ENCODE measurements at regions not wholly inside any gene's neighbourhood (a gene's known extent, or its start where the extent isn't known, plus 50 kb on each side); places are given as distances from the start of the nearest gene placed in this dataset.

DNA sequence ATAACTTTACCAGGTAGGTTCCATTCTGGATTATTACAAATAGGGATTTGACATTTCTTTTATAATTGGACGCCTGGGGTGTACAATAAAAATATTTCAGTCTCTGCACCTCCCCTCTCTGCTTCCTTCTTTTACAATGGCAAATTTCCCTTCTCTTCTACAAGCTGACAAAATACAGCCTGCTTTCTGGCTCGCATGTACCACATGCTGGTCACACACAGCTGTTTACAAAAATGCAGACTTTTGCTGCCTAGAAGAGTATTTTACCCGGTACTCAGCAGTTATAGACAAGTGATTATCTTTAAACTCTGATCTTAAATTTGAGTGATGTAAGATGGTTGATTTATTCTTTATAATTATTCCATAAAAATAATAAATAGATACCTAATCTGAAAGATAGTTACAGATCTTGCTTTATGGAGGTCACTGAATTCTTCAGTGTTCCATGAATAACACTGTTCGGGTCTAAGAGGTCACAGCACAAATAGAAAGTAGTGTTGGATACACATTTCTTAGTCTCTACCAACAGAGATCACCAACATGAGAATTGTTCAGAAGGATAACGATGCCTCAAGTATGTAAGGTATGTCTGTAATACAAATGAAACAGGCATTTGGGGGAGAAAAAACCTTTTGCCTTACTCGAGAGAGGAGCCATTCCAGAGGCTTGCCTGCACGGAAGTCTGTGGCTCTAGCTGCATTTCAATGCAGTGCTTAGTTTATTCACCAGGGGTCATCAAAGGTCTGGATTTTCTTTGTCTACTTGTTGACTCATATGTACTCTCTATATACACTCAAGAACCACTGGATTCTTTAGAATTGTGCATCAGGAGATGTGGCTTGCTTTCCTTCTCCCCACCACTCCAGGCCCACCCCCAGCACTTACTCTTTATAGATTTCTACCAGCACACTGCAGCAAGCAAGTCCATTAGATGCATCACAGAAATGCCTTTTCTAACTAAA, 206.6 kb upstream of the RFX3 start:
- peak; percentile 37 for DNase-seq

DNA sequence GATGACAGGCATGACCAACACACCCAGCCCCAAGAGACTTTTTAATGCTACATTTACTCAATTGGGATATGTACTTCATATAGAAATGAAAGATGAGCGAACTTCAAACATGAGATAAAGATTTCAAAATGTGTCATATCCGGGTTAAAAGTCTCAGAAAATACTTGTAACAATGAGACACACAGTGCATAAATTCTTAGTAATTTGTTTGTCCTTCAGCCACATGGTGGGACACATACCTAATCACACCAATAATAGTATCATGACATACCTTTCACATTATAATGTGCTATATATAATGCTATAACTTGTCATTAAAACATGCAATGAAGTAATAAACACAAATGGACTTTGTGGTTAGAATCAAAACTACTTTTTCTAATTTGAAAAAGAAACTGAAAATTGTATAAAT, 204.7 kb upstream of the RFX3 start:
- no peak for DNase-seq

DNA sequence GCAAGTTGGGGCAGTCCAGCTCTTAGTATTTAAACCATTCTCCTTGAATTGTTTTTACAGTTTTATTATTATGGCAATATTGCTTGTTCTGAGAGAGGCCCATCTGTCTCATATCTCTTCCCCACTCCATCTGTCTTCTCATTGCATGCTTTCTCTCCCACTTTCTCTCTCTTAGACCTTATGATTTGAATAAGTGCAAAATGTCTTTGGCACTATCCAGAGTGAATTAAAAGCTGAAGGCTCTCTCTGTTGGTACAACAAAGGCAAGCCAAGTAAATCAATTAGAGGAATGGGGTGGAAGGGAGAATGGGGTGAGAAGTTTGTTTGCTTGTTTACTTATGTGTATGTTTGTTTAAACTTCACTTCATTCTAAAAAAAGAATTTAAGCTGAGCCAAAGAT, 195.3 kb upstream of the RFX3 start:
- DNase-seq: peak; percentile 23

DNA sequence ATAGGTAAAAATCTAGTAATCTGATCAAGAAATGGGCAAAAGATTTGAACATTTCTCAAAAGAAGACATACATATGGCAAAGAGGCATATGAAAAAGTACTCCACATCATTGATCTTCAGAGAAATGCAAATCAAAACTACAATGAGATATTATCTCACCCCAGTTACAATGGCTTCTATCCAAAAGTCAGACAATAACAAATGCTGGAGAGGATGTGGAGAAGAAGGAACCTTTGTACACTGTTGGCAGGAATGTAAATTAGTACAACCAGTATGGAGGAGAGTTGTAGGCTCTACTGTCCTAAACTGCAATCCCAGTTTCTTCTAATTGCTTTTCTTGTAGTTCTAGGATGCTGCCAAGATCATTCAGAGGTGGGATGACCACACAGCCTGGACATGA, 193.5 kb upstream of the RFX3 start:
- no peak for DNase-seq

DNA sequence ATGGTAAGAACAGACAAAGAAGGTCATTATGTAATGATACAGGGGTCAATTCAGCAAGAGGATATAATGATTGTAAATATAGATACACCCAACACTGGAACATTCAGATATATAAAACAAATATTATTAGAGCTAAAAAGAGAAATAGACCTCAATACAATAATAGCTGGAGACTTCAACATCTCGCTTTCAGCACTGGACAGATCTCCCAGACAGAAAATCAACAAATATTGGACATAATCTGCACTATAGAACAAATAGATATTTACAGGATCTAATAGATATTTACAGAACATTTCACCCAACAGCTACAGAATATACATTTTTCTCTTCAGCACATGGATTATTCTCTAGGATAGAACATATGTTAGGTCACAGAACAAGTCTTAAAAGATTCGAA, 190.6 kb upstream of the RFX3 start:
- no peak for DNase-seq

DNA sequence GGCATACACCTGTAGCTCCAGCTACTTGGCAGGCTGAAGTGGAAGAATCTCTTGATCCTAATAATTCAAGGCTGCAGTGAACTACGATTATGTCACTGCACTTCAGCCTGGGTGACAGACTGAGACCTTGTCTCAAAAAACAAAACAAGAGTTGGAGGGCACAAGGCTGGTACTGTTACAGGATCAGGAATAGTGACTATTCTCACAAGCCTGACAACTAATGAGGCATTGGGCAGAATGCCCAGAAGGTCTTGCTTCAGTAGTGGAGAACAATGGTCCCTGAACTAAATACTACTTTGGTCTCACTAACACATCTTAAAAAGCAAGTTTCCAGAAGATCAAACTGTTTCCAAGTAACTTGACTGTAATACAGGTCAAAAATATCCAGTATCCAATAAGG, 182.9 kb upstream of the RFX3 start:
- DNase-seq: peak; percentile 3

DNA sequence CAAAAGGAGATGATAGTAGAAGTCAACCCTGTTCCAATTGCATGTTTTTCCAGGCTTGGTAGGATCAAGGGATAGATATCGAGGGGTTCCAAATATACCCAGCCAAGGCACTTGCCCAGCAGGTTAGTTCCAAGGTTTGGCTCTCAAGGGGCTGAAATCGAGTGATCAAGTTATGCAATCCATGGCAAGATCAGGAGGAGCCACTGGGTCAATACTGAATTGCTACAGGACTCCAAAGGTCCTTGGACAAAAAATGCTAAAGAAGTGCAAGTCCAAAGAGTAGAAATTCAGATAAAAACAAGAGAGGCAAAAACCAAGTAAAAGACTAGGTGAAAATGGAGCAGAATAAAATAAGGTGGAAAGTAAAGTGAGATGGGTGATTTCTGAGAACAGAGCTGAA, 179.1 kb upstream of the RFX3 start:
- no peak for DNase-seq

DNA sequence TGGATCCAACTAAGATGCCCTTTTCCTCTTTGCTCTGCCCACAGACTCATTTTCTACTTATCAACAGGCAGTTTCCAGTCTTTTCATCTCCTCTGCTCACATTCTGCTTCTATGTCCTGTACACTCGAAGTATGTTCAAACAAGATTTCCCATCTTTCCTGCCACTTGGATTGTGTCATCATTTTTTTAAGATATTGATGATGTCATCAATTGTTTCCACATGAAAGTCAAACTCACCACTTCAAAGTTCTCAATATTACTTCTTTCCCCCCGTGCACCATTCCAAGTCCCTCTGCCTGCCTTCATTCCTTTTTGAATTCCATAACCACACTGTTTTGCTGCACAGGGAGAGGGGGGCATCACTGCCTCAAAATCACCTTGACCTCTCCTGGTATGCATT, 175.0 kb upstream of the RFX3 start:
- no peak for DNase-seq

DNA sequence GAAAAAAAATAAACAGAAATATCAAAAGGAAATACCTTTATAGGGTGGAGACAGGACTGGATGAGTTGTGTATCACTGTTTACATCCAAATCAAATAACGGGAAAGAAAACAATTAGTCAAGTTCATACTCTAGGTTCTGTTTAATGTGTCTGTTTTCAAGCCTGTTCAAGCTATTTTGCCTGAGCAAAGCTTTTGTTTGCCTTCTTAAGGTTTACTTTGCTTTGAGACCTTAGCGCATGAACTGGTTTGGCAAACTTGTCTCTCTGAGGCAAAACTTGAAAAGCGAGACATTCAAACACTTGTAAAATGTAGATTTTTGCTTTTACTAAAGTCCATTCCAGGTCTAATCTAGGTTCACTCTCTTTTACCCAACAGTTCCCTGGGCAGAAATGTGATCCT, 174.1 kb upstream of the RFX3 start:
- DNase-seq: no peak

DNA sequence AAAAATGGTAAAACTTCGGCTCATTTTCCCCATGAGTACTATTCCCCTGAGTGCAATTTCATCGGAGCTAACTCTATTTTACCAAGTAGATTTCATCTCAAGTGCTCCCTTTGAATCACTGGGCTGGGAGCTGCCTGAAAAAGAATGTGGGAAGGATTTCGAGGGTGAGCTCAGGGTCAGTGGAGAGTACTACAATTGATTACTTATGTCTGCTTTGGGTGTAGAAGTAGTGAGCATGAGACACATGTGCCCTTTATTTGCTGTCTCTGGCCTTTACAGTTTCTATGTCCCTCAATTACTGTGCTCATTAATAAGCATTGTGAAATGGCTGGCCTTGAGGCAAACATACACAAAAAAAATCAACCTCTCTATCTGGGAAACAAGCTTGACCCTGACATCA, 172.7 kb upstream of the RFX3 start:
- DNase-seq: peak; percentile 60

DNA sequence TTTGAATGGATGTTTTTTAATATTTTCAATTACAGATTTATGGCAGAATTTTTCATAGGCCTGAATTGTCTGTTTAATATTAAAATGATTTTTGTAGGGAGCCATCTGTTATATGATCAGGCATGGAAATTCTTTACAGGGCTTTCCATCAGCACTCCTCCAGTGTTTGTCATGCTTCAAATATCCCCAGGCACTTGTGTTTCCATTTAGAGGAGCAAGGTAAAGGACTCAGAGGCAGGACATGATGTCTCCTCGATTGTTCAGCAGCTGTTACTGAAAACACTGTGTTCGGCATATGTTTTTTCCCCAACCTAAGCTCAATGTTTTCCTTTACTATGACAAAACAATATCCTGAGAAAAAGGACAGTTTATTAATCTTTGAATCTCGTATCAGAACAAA, 172.3 kb upstream of the RFX3 start:
- peak; percentile 57 for DNase-seq

DNA sequence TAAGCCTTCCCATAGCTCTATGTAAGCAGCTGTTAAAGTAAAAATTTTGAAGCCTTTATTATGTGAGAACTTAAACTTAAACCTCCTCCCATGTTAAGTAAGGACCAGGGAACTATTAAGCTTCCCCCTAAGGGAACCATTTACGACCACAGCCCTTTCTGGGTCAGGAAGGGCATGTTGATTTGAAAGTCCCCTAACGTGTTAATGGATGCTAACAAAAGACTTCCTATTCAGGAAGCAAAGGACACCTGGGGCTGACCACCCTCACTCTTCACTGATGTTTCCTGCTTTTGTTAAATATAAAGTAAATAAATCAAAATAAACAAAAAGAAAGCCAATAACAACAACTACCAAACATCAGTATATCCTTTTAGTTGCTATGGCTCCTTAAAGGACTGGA, 170.6 kb upstream of the RFX3 start:
- peak; percentile 79 for DNase-seq

DNA sequence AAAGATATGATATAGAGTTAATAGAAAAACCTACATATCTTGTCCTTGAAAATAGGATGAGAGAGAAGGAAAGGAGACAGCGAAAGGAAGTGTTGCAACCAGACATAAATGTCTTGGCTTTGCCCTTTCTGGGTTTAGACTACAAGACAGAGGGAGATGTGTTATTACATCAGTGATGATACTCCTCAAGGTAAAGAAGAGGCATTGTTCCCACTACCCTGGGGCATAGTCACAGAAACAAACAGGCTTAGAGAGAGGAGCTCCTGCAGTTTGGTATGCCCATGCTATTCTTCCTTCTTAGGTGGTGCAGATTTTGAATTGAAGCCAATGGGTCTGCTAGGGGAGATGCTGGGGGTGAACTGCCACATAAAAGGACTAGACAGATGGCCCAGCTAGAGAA, 166.8 kb upstream of the RFX3 start:
- no peak for DNase-seq

DNA sequence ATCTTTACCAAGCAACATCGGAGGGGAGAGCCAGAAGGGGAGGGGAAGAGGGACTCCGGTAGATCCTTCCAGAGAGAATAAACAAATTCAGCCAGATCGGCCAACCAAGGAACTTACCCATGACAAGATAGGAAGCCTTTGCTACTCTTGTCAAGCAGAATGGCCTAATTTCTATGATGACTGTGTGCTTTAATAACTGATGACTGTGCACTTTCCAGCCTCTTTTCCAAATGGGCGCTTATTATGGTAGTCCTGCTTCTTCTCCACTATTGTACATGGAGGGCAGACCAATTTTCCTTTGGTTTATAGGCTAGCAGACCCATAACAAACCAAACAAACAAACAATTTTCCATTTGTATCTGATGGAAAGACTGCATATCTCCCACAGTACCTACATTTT, 163.8 kb upstream of the RFX3 start:
- DNase-seq: no peak

DNA sequence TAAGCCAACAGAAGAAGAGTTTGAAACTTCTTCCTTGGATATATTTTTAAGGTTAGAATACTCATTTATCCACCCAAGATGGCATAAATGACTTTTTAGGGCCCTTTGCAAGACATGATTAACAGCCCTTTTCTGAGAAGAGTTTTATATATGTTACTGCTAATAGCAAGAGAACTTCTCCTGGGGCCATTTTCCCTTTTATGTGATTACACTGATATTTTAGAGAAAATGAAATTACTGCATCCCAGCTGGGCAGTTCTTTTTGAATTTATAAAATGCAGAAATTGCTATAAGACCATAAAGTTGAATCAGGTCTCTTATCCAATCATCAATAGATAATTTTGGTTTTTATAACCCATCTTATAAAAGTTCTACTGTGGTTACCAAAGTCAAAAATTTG, 161.3 kb upstream of the RFX3 start:
- DNase-seq: no peak

DNA sequence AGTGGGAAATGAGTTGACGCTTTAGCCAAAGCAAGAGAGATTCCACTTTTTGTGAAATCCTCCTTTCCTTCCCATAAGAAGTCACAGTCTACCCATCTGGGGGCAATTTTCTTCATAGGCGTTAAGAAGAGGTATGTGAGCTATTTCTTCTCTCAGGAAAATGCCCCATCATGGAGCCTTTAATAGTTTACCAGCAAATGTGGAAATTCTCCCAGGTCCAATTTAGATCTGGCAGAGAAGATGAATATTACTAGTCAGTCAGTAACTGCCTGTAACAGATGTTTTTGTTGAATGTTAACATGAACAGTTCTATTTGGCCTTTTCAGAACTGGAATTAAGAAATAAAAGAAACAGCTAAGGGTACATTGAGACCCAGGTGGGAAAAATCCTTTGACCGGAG, 156.4 kb upstream of the RFX3 start:
- DNase-seq: no peak

DNA sequence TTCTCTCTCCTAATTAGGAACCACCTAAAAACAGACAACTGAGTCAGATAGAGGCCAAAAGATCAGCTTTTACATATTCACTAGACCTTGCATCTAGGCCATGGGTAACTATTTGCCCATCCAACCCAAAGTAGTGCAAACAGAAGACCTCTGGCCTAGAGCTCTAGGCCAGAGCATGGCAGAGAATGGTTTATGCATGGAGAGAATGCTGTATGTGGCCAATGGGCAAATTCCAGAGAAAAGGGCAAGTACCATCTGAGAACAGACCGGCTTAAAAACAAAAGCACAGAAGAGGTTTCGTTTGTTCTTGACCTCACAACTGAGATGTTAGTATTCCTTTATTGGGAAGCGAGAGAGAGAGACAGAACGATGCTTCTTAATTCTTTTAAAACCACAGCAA, 151.7 kb upstream of the RFX3 start:
- DNase-seq: no peak

DNA sequence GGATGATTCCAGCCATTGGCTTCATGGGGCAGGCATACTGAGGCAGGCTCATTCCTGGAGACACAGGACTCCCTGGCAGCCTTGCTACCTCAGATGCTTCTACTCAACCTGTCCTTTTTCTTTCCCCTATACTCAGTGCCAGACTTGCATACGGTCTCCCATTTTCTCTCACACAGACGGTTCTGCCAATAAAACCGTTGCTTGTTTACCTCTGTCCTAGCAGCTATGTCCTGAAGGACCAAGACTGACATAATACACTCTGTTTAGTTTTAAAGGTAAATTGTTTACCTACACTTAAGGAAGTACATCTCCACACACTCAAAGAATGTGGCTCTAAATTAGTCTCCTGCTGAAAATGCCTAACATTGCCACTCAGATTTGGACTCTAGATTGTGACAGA, 151.0 kb upstream of the RFX3 start:
- DNase-seq: no peak

DNA sequence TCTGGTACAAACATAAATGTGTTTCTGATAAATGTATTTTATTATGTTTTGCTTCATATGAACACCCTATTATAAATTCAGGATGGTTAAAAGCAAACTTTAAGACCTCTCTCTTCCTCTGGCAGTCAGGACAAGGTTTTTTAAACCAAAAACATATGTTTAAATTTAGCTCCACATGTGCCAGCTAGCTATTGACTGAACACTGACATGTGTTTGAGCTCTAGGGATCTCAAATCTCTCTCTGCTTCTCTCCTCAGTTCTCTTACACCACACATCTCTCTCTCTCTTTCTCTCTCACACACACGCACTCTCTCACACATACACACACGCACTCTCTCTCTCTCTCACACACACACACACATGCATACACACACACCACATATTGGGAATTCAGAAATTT, 150.1 kb upstream of the RFX3 start:
- no peak for DNase-seq

DNA sequence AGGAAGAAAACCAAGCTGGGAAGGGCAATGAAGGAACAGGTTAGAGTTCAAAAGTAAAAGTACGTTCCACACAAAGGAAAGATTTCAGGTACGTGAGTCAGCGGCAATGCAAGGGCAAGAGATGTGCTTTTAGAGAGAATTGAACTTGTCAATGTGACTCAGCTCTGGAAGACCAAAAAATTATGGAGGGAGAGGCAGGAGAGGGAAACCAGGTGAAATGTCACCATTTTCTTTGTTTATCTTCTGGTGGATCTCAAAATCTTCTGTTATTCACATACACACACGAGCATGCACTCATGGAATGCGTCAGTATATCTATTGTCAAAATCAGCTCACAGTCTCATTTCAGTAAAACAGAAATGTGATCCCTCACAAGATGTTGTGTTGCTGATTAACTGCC, 148.8 kb upstream of the RFX3 start:
- DNase-seq: no peak

DNA sequence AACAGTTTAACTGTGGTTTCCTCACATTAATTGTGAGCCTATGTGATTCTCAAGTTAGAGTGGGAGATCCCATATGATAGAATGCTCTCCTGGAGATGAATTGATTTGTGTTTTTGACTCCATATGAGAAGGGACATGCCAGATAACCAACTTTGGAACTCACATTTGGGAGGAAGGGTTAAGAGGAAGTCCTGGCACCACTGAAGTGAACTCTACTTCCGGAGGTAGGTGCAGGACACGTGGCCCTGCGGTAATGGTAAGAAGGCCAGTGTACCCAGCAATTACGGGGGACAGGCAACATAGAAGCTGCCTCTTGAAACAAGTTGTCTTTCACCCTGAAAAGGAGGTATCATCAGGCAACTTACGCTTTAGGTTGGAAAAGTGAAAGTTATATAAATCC, 146.6 kb upstream of the RFX3 start:
- DNase-seq: no peak

DNA sequence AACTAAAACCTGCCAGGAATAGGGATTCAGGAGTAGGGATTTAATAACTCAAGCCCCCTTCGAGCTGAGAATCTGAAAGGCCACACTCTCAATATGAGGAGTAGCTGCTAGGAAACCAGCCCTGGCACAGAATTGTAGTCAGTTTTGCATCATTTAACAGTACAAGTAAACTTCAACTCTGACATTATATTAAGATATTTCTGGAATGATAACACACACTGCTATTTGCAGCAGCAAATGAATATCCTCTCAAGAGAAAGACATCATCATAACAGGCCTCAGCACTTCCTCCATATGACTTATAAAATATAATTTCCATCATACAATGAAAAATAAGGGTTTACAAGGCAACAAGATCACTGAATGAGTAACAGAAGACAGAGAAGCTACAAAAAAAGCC, 138.2 kb upstream of the RFX3 start:
- no peak for DNase-seq

DNA sequence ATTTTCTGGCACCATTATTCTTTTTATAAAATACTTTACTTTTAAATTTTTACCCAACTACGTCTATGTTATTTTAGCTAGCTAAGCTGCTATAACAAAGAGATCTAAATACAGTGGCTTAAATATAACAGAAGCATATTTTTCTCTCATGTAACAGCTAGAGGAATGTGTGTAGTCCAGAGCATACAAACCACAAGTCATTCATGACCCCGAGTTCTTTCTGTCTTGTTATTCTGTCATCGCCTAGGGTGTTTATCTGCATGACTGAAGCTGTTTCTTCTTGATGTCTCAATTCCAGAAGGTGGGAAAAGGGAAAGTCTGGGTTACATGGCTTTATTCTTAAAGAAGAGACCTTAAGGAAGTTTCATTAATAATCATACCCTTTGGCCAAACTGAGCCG, 136.9 kb upstream of the RFX3 start:
- no peak for DNase-seq

DNA sequence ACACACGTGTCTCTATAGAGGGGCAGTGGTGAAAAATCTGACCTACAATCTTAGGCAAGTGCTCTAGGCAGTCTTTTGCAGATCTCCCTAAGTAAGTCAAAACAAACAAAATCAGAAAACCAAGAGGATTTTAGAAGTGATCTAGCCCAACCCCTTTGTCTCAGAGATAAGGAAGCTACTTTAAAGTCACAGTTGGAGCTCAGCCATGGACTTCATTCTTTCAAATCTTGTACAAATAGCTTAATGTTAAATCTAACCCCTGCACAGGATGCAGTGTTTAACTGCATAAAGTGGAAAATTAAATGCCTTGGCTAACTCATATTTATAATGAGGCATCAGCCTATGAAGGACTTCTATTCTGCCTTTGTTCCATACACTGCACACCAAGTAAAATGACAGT, 135.1 kb upstream of the RFX3 start:
- DNase-seq: no peak

DNA sequence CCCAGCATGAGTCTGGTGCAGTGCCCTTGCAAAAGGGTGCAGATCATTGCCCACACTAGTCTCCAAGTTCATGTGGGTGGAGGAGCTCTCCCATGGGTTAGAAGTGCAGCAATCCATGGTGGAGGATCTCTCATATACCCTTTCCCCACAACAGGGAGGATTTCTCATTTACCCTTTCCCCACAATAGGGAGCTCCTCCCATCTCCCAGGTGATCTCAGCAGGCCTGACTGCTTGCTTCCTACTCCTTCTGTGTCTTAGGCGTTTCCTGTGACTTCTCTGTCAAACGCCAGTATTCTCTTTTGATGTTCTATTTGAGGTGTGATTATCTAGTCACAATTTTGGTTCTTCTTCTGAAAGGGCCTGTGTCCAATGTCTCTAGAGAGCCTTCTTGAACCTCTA, 133.8 kb upstream of the RFX3 start:
- DNase-seq: no peak
